Neuronal stem cell (in vitro differentiated cells): ENCODE measurements at regions not wholly inside any gene's neighbourhood (a gene's known extent, or its start where the extent isn't known, plus 50 kb on each side); places are given as distances from the start of the nearest gene placed in this dataset.

Experiments used
- DNase-seq: peaks from one replicate; pipeline ENCODE4 v3.0.0-alpha.2; 2013; ENCODE audit warnings: low spot score
- H2AFZ ChIP-seq: one replicate; pipeline ENCODE4 v1.6.1; 2013; ENCODE audit warnings: mild to moderate bottlenecking, low read length, inconsistent platforms
- H2AK5ac ChIP-seq: 2 replicates; pipeline ENCODE4 v1.6.1; 2013; ENCODE audit warnings: low read depth, mild to moderate bottlenecking, inconsistent platforms, low read length, moderate library complexity, mixed read lengths
- H2BK120ac ChIP-seq: 2 replicates; pipeline ENCODE4 v1.6.1; 2013; ENCODE audit warnings: low read depth, mild to moderate bottlenecking, inconsistent platforms, low read length, moderate library complexity, mixed read lengths
- H2BK12ac ChIP-seq: one replicate; pipeline ENCODE4 v1.6.1; 2013; ENCODE audit warnings: low read length, inconsistent platforms
- H2BK15ac ChIP-seq: 2 replicates; pipeline ENCODE4 v1.6.1; 2013; ENCODE audit warnings: mild to moderate bottlenecking, low read length, inconsistent platforms, mixed read lengths
- H2BK5ac ChIP-seq: one replicate; pipeline ENCODE4 v1.6.1; 2013; ENCODE audit warnings: inconsistent platforms, mild to moderate bottlenecking, low read length, moderate library complexity
- H3K14ac ChIP-seq: one replicate; pipeline ENCODE4 v1.6.1; 2013; ENCODE audit warnings: low read length, inconsistent platforms
- H3K18ac ChIP-seq: 2 replicates; pipeline ENCODE4 v1.6.1; 2013; ENCODE audit warnings: low read length, inconsistent platforms
- H3K23ac ChIP-seq: 2 replicates; pipeline ENCODE4 v1.6.1; 2013; ENCODE audit warnings: low read depth, mild to moderate bottlenecking, mixed read lengths, low read length, inconsistent platforms; ENCODE audit not compliant: poor library complexity
- H3K27ac ChIP-seq: replicated peaks from 3 replicates; pipeline ENCODE4 v1.5.1; 2013; ENCODE audit warnings: low read length, inconsistent platforms
- H3K27me3 ChIP-seq, 3 experiments: 2 replicates each; pipeline ENCODE4 v1.6.1; 2013; ENCODE audit warnings: low read length in 3 of 3, mild to moderate bottlenecking in 2 of 3, inconsistent platforms in 1 of 3, low read depth in 1 of 3, mixed read lengths in 1 of 3, moderate library complexity in 1 of 3; ENCODE audit not compliant: control insufficient read depth in 3 of 3, insufficient read depth in 3 of 3
- H3K36me3 ChIP-seq, 2 donors: replicated peaks in 1 of 2; 2 replicates each; pipeline ENCODE4 v1.6.1; 2013; ENCODE audit warnings: low read length in 2 of 2; ENCODE audit not compliant: control insufficient read depth in 2 of 2, insufficient read depth in 2 of 2
- H3K4ac ChIP-seq: 2 replicates; pipeline ENCODE4 v1.6.1; 2013; ENCODE audit warnings: inconsistent platforms, mild to moderate bottlenecking, low read length, moderate library complexity
- H3K4me1 ChIP-seq, 2 donors: 1 replicate in 1 of 2; 2 replicates in 1 of 2; pipeline ENCODE4 v1.6.1; 2013; ENCODE audit warnings: low read length in 2 of 2, low read depth in 1 of 2; ENCODE audit not compliant: control insufficient read depth in 2 of 2, insufficient read depth in 1 of 2
- H3K4me2 ChIP-seq: one replicate; pipeline ENCODE4 v1.6.1; 2013; ENCODE audit warnings: mild to moderate bottlenecking, low read length, inconsistent platforms; ENCODE audit not compliant: insufficient read depth, poor library complexity, severe bottlenecking
- H3K4me3 ChIP-seq, 2 donors: 2 replicates each; pipeline ENCODE4 v1.5.1; 2013; ENCODE audit warnings: low read length in 2 of 2, mild to moderate bottlenecking in 2 of 2, inconsistent platforms in 1 of 2, moderate library complexity in 1 of 2
- H3K79me1 ChIP-seq: one replicate; pipeline ENCODE4 v1.6.1; 2013; ENCODE audit warnings: low read depth, mild to moderate bottlenecking, inconsistent platforms, low read length, moderate library complexity
- H3K9ac ChIP-seq: one replicate; pipeline ENCODE4 v1.6.1; 2013; ENCODE audit warnings: mild to moderate bottlenecking, low read depth, low read length, inconsistent platforms; ENCODE audit not compliant: poor library complexity
- H3K9me3 ChIP-seq, 2 donors: replicated peaks in 1 of 2; 2 replicates each; pipeline versions ENCODE3 to v1.6.1; 2013; ENCODE audit warnings: low read length in 2 of 2, mild to moderate bottlenecking in 2 of 2, inconsistent platforms in 1 of 2, low read depth in 1 of 2, mixed read lengths in 1 of 2, moderate library complexity in 1 of 2; ENCODE audit not compliant: control insufficient read depth in 2 of 2, insufficient read depth in 1 of 2
- H4K8ac ChIP-seq: one replicate; pipeline ENCODE4 v1.6.1; 2013; ENCODE audit warnings: low read depth, mild to moderate bottlenecking, inconsistent platforms, low read length, moderate library complexity
- H4K91ac ChIP-seq: one replicate; pipeline ENCODE4 v1.6.1; 2013; ENCODE audit warnings: low read length, low read depth, mild to moderate bottlenecking, inconsistent platforms; ENCODE audit not compliant: poor library complexity
- WGBS, 2 donors: extraction: QIAGEN DNeasy Blood & Tissue Kit; methylation state at CpG; one replicate each; pipeline ENCODE4 v1.1.7; 2013; ENCODE audit warnings: missing lambda C conversion rate in 2 of 2, mixed read lengths in 1 of 2; ENCODE audit not compliant: insufficient read length in 2 of 2, insufficient replicate concordance in 1 of 2; ENCODE audit errors: extremely low coverage in 2 of 2; 5-methylcytosine and 5-hydroxymethylcytosine counted together

DNA sequence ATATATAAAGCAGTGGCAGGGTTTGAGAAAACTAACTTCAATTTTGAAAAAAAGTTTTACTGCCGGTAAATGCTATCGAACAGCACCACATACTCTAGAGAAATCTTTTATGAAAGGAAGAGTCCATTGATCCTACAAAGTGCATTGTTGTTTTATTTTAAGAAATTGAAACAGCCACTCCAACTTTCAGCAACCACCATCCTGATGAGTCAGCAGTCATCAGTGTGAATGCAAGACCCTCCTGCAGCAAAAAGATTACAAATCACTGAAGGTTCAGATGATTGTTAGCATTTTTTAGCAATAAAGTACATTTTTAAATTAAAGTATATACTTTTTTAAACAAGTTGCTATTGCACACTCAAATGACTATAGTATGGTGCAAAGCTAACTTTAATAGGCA lies 1017.7 kb upstream of the CRIM1 start:
- Histone ChIP-seq H4K91ac (no peak overlapping the region), H3K4ac (no peak overlapping the region), H3K4me3 (no peak overlapping the region), H2BK15ac (no peak overlapping the region), H2AK5ac (no peak overlapping the region), H3K4me1 (no peaks in the 10 kb centered on the region), H2BK12ac (no peak overlapping the region), H3K18ac (no peak overlapping the region), H3K23ac (no peak overlapping the region), H3K9me3 (no peaks in the 10 kb centered on the region), H3K79me1 (no peaks in the 10 kb centered on the region), H3K4me2 (no peak overlapping the region), H3K36me3 (no peaks in the 10 kb centered on the region), H3K27ac (no peak overlapping the region), H2AFZ (no peak overlapping the region), H3K14ac (no peak overlapping the region), H3K27me3 (no peaks in the 10 kb centered on the region), H4K8ac (no peak overlapping the region), H3K9ac (no peak overlapping the region), H2BK120ac (no peak overlapping the region), H2BK5ac (no peak overlapping the region)
- WGBS, 2 donors = no CpG with 5 or more reads among the region's 2 CpGs
- DNase-seq = no peak

DNA sequence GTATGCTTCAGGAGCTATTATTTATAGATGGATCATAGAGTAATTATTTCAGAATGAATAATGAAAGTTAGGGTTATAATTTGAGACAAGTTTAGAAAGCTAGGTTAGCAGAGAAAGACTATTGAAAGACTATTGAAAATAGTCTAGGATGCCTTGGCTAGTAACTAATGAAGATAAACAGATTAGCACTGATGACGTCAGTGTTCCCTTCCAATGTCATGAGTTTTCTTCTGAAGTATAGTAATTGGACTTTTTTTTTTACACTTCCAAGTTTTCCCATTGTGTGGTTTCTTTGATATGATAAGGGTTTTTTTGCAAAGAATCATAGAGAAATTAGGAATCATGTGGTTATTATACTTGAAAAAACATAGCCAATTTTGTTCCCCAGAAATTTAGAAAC lies 1041.5 kb upstream of the CRIM1 start:
- no peak overlapping the region for H2AK5ac ChIP-seq
- no peak overlapping the region for H2AFZ ChIP-seq
- H3K27me3 ChIP-seq = no peaks in the 10 kb centered on the region
- no peak overlapping the region for H3K27ac ChIP-seq
- no peaks in the 10 kb centered on the region for H3K36me3 ChIP-seq
- no peak overlapping the region for H3K14ac ChIP-seq
- H3K18ac ChIP-seq = no peak overlapping the region
- no peak overlapping the region for H3K4me3 ChIP-seq
- no peak overlapping the region for H4K8ac ChIP-seq
- DNase-seq = no peak
- H2BK12ac ChIP-seq = no peak overlapping the region
- no peak overlapping the region for H2BK15ac ChIP-seq
- H2BK5ac ChIP-seq = no peak overlapping the region
- no peak overlapping the region for H3K4ac ChIP-seq
- H3K79me1 ChIP-seq = no peaks in the 10 kb centered on the region
- H2BK120ac ChIP-seq = no peak overlapping the region
- H3K9me3 ChIP-seq = no peaks in the 10 kb centered on the region
- no peak overlapping the region for H3K23ac ChIP-seq
- H3K4me1 ChIP-seq = no peaks in the 10 kb centered on the region
- no CpG with 5 or more reads among the region's 1 CpG for WGBS, 2 donors
- no peak overlapping the region for H4K91ac ChIP-seq
- no peak overlapping the region for H3K4me2 ChIP-seq
- H3K9ac ChIP-seq = no peak overlapping the region

DNA sequence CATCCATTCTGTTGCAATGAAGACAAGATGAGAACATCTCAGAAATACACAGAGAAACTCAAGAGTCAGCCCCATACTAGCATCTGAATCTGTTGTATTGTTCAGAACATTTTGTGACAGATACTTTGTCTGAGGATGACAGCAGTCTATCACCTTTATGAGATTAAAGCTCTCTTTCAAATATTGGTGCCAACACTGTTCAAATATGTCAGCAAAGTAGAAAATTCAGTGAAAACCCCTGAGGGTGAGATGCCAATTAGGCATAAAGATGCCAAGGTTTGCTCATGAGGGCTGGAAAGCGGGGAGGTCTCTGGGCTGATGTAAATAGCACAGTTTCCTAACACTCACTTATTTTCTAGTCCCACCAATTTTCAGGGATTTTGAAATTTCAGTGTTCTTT lies 1054.2 kb upstream of the CRIM1 start:
- no peak overlapping the region for H2AK5ac ChIP-seq
- no peak for DNase-seq
- H3K4me2 ChIP-seq = no peak overlapping the region
- H3K18ac ChIP-seq = no peak overlapping the region
- no peak overlapping the region for H4K91ac ChIP-seq
- H2BK5ac ChIP-seq = no peak overlapping the region
- H2AFZ ChIP-seq = no peak overlapping the region
- H3K9me3 ChIP-seq = no peaks in the 10 kb centered on the region
- no CpG with 5 or more reads among the region's 1 CpG for WGBS, 2 donors
- H3K4me1 ChIP-seq = no peaks in the 10 kb centered on the region
- H3K79me1 ChIP-seq = no peaks in the 10 kb centered on the region
- H4K8ac ChIP-seq = no peak overlapping the region
- H3K27ac ChIP-seq = no peak overlapping the region
- H2BK120ac ChIP-seq = no peak overlapping the region
- H3K27me3 ChIP-seq = no peaks in the 10 kb centered on the region
- H2BK12ac ChIP-seq = no peak overlapping the region
- H3K4ac ChIP-seq = no peak overlapping the region
- no peak overlapping the region for H3K23ac ChIP-seq
- H3K9ac ChIP-seq = no peak overlapping the region
- H3K4me3 ChIP-seq = no peak overlapping the region
- no peak overlapping the region for H3K14ac ChIP-seq
- no peaks in the 10 kb centered on the region for H3K36me3 ChIP-seq
- no peak overlapping the region for H2BK15ac ChIP-seq

DNA sequence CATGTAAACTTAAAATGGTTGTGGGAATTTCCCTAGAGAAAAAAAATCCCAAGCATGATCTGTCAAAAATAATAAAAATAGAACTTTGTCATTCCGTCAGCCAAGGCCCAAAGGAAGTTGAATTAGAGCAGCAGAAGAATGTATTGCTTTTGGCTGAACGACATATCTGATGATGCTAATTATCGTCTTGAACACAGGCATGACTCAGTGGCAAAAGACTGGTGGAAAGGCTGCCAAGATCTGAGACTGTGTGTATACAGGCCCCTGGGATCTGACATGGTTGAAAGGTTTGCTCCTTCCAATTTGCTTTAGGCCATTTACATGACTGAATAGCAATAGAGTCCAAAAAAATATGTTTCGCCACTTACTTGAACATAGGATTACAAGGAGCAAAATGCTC lies 1057.1 kb upstream of the CRIM1 start:
- no peak overlapping the region for H2BK5ac ChIP-seq
- no peaks in the 10 kb centered on the region for H3K27me3 ChIP-seq
- DNase-seq = no peak
- H3K9ac ChIP-seq = no peak overlapping the region
- no peak overlapping the region for H4K8ac ChIP-seq
- H3K4ac ChIP-seq = no peak overlapping the region
- no peak overlapping the region for H3K27ac ChIP-seq
- H2BK15ac ChIP-seq = no peak overlapping the region
- no peaks in the 10 kb centered on the region for H3K9me3 ChIP-seq
- H2BK120ac ChIP-seq = no peak overlapping the region
- H2BK12ac ChIP-seq = no peak overlapping the region
- H3K4me2 ChIP-seq = no peak overlapping the region
- WGBS, 2 donors = no CpG with 5 or more reads among the region's 4 CpGs
- no peaks in the 10 kb centered on the region for H3K79me1 ChIP-seq
- H3K14ac ChIP-seq = no peak overlapping the region
- no peak overlapping the region for H3K18ac ChIP-seq
- H4K91ac ChIP-seq = no peak overlapping the region
- no peak overlapping the region for H2AK5ac ChIP-seq
- H3K4me1 ChIP-seq = no peaks in the 10 kb centered on the region
- no peaks in the 10 kb centered on the region for H3K36me3 ChIP-seq
- H2AFZ ChIP-seq = no peak overlapping the region
- H3K23ac ChIP-seq = no peak overlapping the region
- no peak overlapping the region for H3K4me3 ChIP-seq
